SKM-1 treated with dmso at 0.1 percent for 144 hours (cell line): ENCODE measurements at regions not wholly inside any gene's neighbourhood (a gene's known extent, or its start where the extent isn't known, plus 50 kb on each side); places are given as distances from the start of the nearest gene placed in this dataset.

Experiments
- DNase-seq: peaks from one replicate; lab custom pipeline; 2025; ENCODE audit not compliant: unreplicated experiment; lab: John Stamatoyannopoulos, UW

GRCh38 chr2:42927334-42928160 lies 135.2 kb upstream of the HAAO start:
- peak; percentile 13 for DNase-seq

DNA sequence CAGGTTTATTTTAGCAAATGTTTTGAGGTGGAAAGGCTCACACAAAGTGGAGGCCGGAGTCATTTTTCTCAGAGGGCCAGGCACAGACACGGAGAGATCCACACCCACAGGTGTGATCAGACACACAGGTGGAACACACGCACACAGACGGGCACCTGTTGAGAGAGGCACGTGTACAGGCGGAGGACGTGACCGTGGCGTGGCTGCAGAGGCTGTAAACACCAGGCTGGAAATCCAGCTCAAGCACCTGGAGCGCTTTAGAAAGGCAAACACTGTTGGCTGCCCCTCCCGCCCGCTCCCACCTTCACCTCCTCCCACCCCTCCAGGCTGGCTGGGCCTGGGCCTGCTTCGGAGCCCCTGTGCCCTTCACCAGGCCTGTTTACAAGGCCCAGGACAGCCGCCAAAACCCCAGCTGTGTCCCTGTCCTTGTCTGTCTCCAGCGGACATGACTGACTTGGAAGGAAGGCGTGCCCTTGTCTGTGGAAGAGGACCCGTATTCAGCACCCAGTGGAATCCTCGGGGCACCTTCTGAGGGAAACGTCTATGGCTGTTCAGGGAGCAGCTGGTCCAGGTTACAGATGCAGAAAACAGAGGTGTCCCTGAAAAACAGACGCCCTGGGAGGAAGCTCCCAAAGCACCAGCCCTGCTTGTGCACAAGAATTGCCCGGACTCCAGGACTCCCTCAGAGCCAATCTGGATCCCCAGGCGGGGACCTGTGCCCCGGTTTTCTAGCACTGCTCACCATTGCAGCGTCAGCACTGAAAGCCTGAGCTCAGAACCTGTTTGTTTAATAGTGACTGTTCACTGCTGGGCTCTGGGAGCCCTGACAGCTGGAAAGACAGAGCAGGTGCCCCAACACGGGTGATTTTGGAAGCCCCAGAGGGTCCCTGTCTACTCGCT lies 134.3 kb upstream of the HAAO start:
- no peak for DNase-seq

DNA sequence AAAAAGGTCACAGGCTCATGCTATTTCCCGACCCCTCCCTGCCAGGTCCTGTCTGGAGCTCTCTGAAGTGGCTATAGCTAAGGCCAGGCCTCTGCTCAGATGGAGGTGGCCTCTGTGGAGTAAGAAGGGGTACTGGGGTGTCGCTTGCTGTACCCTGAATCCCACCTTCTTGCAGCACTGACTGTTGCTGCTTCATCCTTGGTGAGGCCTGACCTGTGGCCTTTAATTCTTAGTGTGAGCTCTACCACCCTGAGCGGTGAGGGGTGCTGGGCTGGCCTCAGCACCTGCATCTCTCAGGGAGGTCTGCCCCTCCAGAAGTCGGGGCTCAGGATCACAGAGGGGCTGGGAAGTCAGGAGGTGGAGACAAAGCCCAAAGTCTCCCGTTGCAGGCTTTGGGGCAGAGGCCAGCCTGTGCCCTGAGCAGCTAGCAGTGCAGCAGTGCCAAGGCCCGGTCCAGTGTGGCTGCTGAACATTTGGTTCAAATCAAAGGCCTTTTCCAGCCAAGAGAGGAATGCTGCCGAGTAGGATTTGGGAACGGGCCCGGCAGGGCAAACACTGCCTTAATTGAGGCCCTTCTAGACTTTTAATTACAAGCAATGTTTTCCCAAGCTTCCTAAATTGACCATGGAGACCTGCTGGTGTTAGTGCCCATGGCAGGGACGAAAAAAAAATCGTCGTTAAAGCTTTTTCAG lies 133.5 kb upstream of the HAAO start:
- DNase-seq, result no peak

DNA sequence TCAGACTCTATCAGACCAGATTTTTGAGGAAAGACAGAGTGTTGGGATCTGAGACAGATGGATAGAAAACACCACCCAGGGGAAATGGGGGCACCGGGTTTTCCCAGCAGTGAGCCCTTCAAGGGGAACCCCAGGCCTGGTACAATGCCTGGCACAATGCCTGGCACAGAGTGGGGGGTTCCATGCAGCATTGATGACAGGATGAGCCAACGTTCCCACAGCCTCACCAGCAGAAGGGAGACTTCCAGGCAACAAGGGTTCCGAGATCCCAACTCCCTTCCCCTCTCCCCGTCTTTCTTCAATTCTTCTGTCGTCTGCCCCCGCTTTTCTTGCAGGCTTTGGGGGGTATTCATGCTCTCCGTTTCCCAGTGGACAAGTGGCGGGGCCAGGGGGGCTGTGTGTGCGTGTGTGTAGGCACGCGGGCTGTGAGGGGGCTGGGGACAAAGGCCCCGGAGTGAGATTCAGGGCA lies 132.1 kb upstream of the HAAO start:
- DNase-seq, result no peak

GRCh38 chr2:42923580-42924417 lies 131.4 kb upstream of the HAAO start:
- no peak for DNase-seq

- DNase-seq, result no peak
Measured at GRCh38 chr2:42922790-42923579, 130.6 kb upstream of the HAAO start.

- no peak for DNase-seq
Measured at GRCh38 chr2:42922293-42922692, 129.9 kb upstream of the HAAO start.

GRCh38 chr2:42921721-42922120 lies 129.3 kb upstream of the HAAO start:
- no peak for DNase-seq

- DNase-seq, result no peak
Measured at GRCh38 chr2:42921147-42921520, 128.8 kb upstream of the HAAO start.

GRCh38 chr2:42920446-42921146 lies 128.2 kb upstream of the HAAO start:
- no peak for DNase-seq

DNA sequence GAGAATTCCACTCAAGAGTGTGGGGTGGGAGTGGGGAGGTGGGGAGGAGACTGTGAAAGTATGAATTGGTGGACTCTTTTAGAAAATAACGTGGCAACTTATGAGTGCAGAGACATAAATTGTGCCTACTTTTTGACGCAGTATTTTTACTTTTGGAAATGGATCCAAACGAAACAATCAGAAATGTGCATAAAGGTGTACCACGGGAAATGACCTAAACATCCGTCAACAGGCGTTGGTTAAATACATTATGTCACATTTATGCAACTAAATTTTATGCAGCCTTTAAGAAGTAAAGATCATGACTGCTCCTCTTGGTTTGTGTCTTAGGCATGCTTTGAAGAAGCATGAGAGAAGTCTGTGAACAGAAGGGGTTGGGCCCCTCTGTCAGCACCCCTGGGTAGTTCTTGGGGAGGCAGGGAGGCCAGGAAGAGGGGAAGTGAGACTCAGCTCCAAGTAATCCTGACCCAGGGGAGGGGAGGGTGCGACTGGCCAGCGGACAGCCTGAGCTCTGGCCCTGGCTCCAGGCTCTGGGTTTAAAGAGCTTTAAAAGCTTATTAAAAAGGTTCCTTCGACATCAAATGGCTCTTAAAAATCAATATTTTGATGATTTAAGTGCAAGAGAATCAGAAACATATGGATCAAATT lies 126.4 kb upstream of the HAAO start:
- DNase-seq, result no peak

DNA sequence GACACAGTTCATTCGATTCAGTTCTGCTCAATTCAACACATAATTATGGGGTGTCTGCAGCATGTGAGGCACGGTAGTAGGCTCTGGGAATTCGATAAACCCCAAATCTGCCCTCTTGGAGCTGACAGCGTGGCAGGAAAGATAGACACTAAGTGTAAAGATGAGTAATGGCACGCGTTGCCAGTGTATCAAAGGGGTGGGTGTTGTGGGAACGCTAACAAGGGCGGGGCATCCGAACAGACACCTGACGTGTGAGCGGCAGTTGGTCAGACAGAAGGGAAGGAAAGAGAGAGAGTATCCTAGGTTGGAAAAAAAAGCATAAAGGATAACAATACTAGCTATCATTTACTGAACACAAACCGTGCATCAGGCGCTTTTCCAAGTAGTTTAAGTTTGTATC lies 125.7 kb upstream of the HAAO start:
- no peak for DNase-seq

DNA sequence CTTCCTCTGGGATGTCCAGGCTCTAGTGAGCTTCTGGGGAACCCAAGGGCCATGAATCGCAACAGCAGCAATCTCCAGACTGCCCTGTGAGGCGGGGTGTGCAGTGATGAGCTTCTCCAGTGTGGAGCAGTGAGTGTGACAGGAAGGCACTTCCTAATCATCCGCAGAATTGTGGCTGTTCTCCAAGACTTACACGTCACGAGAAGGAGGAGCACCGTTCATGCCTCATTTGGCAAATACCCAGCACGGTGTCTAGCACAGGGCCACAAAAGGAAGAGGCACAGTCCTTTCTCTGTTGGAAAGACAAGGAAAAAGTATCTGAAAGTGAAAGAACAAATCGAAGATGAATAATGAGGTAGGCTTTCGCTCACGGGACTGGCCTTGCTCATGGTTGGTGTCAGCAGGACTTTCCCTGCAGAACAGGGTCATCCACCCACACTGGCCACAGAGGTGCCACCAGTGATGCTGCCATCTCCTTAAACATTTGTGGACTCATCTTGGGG lies 125.1 kb upstream of the HAAO start:
- no peak for DNase-seq

DNA sequence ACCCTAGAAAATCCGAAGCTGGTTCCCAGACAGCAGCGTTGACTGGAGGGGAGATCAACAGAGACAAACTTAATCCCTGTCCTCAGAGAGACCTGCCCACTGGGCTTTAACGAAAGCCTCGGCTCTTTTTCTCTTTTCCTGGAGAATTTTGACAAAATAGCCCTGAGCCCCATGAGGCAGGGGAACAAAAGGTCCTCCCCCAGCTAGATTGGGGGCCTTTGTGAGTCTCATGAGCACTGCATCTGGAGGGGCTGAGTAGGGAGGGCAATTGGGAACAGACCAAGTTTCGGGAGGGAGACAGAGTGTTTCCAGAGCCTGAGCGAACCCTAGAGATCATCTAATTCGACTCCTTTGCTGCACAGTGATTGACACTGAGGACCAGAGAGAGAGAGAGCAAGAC lies 123.9 kb upstream of the HAAO start:
- DNase-seq, result no peak

- no peak for DNase-seq
Measured at GRCh38 chr2:42914860-42915259, 122.5 kb upstream of the HAAO start.

GRCh38 chr2:42914314-42914713 lies 121.9 kb upstream of the HAAO start:
- no peak for DNase-seq

- DNase-seq, result peak; percentile 38
Measured at GRCh38 chr2:42913280-42913878, 121.0 kb upstream of the HAAO start.
